H1 (cell line): ENCODE measurements at regions not wholly inside any gene's neighbourhood (a gene's known extent, or its start where the extent isn't known, plus 50 kb on each side); places are given as distances from the start of the nearest gene placed in this dataset.

Experiments used
- CTCF ChIA-PET: fragments of 300-600 bp; sonication (Branson Sonifier 250); formaldehyde crosslinking; loops from one replicate; lab custom pipeline; 2021; ENCODE audit not compliant: partially characterized antibody; lab: Charles Lee
- POLR2A ChIA-PET: fragments of 300-600 bp; sonication (Branson Sonifier 250); formaldehyde crosslinking; loops from one replicate; lab custom pipeline; 2021; ENCODE audit warnings: inconsistent platforms; ENCODE audit not compliant: partially characterized antibody; lab: Charles Lee
- DNase-seq, 2 experiments: peaks; one replicate each; pipeline versions ENCODE4 v3.0.0 to v3.0.0-alpha.2; 2010 to 2022; ENCODE audit warnings: low spot score in 2 of 2, low read depth in 1 of 2, mixed read lengths in 1 of 2
- FAIRE-seq: peaks from 2 replicates; lab custom pipeline; 2011; peaks lifted over from hg19 to GRCh38; lab: Jason Lieb, UNC
- H2AFZ ChIP-seq: 2 replicates; pipeline ENCODE4 v1.8.1; 2012; ENCODE audit warnings: low read length, inconsistent platforms
- H2AK5ac ChIP-seq: 2 replicates; pipeline ENCODE4 v1.6.1; 2013; ENCODE audit warnings: low read depth, low read length
- H2BK120ac ChIP-seq: replicated peaks from 2 replicates; pipeline ENCODE3; 2013; ENCODE audit warnings: low read depth, low read length, inconsistent platforms
- H2BK12ac ChIP-seq: 2 replicates; pipeline ENCODE4 v1.6.1; 2013; ENCODE audit warnings: low read depth, low read length
- H2BK15ac ChIP-seq: 2 replicates; pipeline ENCODE4 v1.6.1; 2013; ENCODE audit warnings: low read length
- H2BK20ac ChIP-seq: 2 replicates; pipeline ENCODE4 v1.6.1; 2013; ENCODE audit warnings: low read length
- H2BK5ac ChIP-seq: 2 replicates; pipeline ENCODE4 v1.6.1; 2013; ENCODE audit warnings: low read depth, low read length
- H3K14ac ChIP-seq: 2 replicates; pipeline ENCODE4 v1.6.1; 2013; ENCODE audit warnings: inconsistent platforms; ENCODE audit not compliant: insufficient read length
- H3K18ac ChIP-seq: 2 replicates; pipeline ENCODE4 v1.6.1; 2013; ENCODE audit warnings: low read length; ENCODE audit errors: extremely low read depth
- H3K23ac ChIP-seq: 2 replicates; pipeline ENCODE4 v1.6.1; 2013; ENCODE audit warnings: inconsistent platforms; ENCODE audit not compliant: insufficient read length
- H3K23me2 ChIP-seq: 2 replicates; pipeline ENCODE4 v1.6.1; 2013; ENCODE audit warnings: low read depth, low read length
- H3K27ac ChIP-seq: 2 replicates; pipeline ENCODE4 v1.6.1; 2011; ENCODE audit warnings: low read depth, low read length, inconsistent platforms
- H3K27me3 ChIP-seq, 4 experiments: replicated peaks in 1 of 4; 1 replicate in 1 of 4; 2 replicates in 3 of 4; pipeline versions ENCODE4 v1.6.1 to v1.8.1; 2011 to 2013; ENCODE audit warnings: low read length in 3 of 4, mild to moderate bottlenecking in 3 of 4, inconsistent platforms in 2 of 4, mixed read lengths in 2 of 4, moderate library complexity in 1 of 4; ENCODE audit not compliant: control insufficient read depth in 3 of 4, insufficient read depth in 3 of 4; ENCODE audit errors: extremely low read depth in 1 of 4
- H3K36me3 ChIP-seq, 4 experiments: 2 replicates each; pipeline versions ENCODE4 v1.6.1 to v1.8.1; 2011 to 2013; ENCODE audit warnings: mild to moderate bottlenecking in 4 of 4, low read length in 3 of 4, moderate library complexity in 2 of 4, control low read depth in 1 of 4, inconsistent platforms in 1 of 4; ENCODE audit not compliant: insufficient read depth in 4 of 4, control insufficient read depth in 2 of 4
- H3K4ac ChIP-seq: replicated peaks from 2 replicates; pipeline ENCODE3; 2013; ENCODE audit warnings: low read length, low read depth, mixed read lengths, inconsistent platforms; ENCODE audit not compliant: insufficient read length
- H3K4me1 ChIP-seq, 4 experiments: replicated peaks in 1 of 4; 1 replicate in 1 of 4; 2 replicates in 3 of 4; pipeline versions ENCODE4 v1.6.1 to v1.8.1; 2011 to 2013; ENCODE audit warnings: low read length in 3 of 4, inconsistent platforms in 2 of 4, mixed read lengths in 1 of 4; ENCODE audit not compliant: insufficient read depth in 4 of 4, control insufficient read depth in 3 of 4
- H3K4me2 ChIP-seq, 2 experiments: 2 replicates each; pipeline versions ENCODE4 v1.6.1 to v1.8.1; 2011 to 2013; ENCODE audit warnings: low read depth in 2 of 2, low read length in 2 of 2, control low read depth in 1 of 2, inconsistent platforms in 1 of 2, mild to moderate bottlenecking in 1 of 2; ENCODE audit not compliant: insufficient read depth in 1 of 2
- H3K4me3 ChIP-seq, 4 experiments: fragments of 200-600, 300-600 bp in 1 of 4; sonication (generic), shearing (Covaris generic), sonication (Bioruptor Twin) in 1 of 4; 2 replicates each; pipeline versions ENCODE4 v1.5.1 to v1.8.1; 2011 to 2016; ENCODE audit warnings: low read length in 4 of 4, low read depth in 3 of 4, control low read depth in 2 of 4, inconsistent platforms in 2 of 4, mild to moderate bottlenecking in 2 of 4, mixed read lengths in 1 of 4, moderate library complexity in 1 of 4; ENCODE audit not compliant: insufficient read depth in 2 of 4; ENCODE audit errors: extremely low read depth in 1 of 4
- H3K56ac ChIP-seq: replicated peaks from 2 replicates; pipeline ENCODE3; 2013; ENCODE audit warnings: low read depth, mild to moderate bottlenecking, mixed read lengths, low read length, inconsistent platforms; ENCODE audit not compliant: insufficient read length
- H3K79me1 ChIP-seq: 2 replicates; pipeline ENCODE4 v1.6.1; 2013; ENCODE audit warnings: low read depth, low read length, control low read depth
- H3K79me2 ChIP-seq, 2 experiments: 2 replicates each; pipeline versions ENCODE4 v1.6.1 to v1.8.1; 2012 to 2013; ENCODE audit warnings: low read length in 2 of 2, mild to moderate bottlenecking in 2 of 2, inconsistent platforms in 1 of 2; ENCODE audit not compliant: insufficient read depth in 2 of 2, control insufficient read depth in 1 of 2
- H3K9ac ChIP-seq, 4 experiments: replicated peaks in 1 of 4; 1 replicate in 1 of 4; 2 replicates in 3 of 4; pipeline versions ENCODE4 v1.6.1 to v1.8.1; 2011 to 2013; ENCODE audit warnings: low read depth in 3 of 4, low read length in 3 of 4, control low read depth in 2 of 4, mild to moderate bottlenecking in 2 of 4, moderate library complexity in 2 of 4, inconsistent platforms in 1 of 4; ENCODE audit errors: extremely low read depth in 1 of 4
- H3K9me3 ChIP-seq, 2 experiments: 2 replicates each; pipeline versions ENCODE4 v1.6.1 to v1.8.1; 2012 to 2013; ENCODE audit warnings: mild to moderate bottlenecking in 2 of 2, moderate library complexity in 2 of 2, control low read depth in 1 of 2, inconsistent platforms in 1 of 2, low read depth in 1 of 2, low read length in 1 of 2, mixed read lengths in 1 of 2; ENCODE audit not compliant: insufficient read depth in 2 of 2
- H4K20me1 ChIP-seq, 2 experiments: replicated peaks in 1 of 2; 2 replicates each; pipeline versions ENCODE3 to v1.8.1; 2011 to 2013; ENCODE audit warnings: inconsistent platforms in 2 of 2, low read length in 2 of 2, mild to moderate bottlenecking in 1 of 2; ENCODE audit not compliant: insufficient read depth in 2 of 2, control insufficient read depth in 1 of 2
- H4K5ac ChIP-seq: 2 replicates; pipeline ENCODE4 v1.6.1; 2013; ENCODE audit warnings: low read length, low read depth, mixed read lengths, inconsistent platforms; ENCODE audit not compliant: insufficient read length
- H4K8ac ChIP-seq: 2 replicates; pipeline ENCODE4 v1.8.0; 2013; ENCODE audit warnings: mild to moderate bottlenecking, moderate library complexity, low read length, inconsistent platforms; ENCODE audit not compliant: insufficient read depth; ENCODE audit errors: extremely low read depth
- H4K91ac ChIP-seq: replicated peaks from 2 replicates; pipeline ENCODE3; 2013; ENCODE audit warnings: low read length, mixed read lengths, inconsistent platforms; ENCODE audit not compliant: insufficient read length
- ASH2L ChIP-seq: fragments of 200-600, 300-600 bp; sonication (generic); IDR thresholded peaks from one replicate; pipeline ENCODE4 v1.7.1; 2017; ENCODE audit warnings: low read length
- ATF2 ChIP-seq: IDR thresholded peaks from 2 replicates; pipeline ENCODE4 v1.6.1; 2012; ENCODE audit warnings: low read length, inconsistent platforms
- CEBPB ChIP-seq: IDR thresholded peaks from 2 replicates; pipeline ENCODE4 v1.6.1; 2012; ENCODE audit warnings: low read depth, low read length
- CTBP2 ChIP-seq: IDR thresholded peaks from 2 replicates; pipeline ENCODE4 v1.7.0; 2011; ENCODE audit warnings: borderline replicate concordance, mild to moderate bottlenecking, moderate library complexity, mixed read lengths, low read length; ENCODE audit not compliant: insufficient read depth, insufficient read length
- E2F6 ChIP-seq: IDR thresholded peaks from 2 replicates; pipeline ENCODE4 v1.6.1; 2012; ENCODE audit warnings: inconsistent platforms
- GABPA ChIP-seq: IDR thresholded peaks from 2 replicates; pipeline ENCODE4 v1.6.1; 2011; ENCODE audit warnings: mild to moderate bottlenecking, low read length, moderate library complexity, borderline replicate concordance; ENCODE audit not compliant: insufficient read depth
- HDAC6 ChIP-seq: IDR thresholded peaks from one replicate; pipeline ENCODE4 v1.7.1; 2012; ENCODE audit warnings: low read depth, mild to moderate bottlenecking, inconsistent platforms, low read length, moderate library complexity
- KDM1A ChIP-seq: fragments of 200-600, 300-600 bp; sonication (generic); IDR thresholded peaks from 2 replicates; pipeline ENCODE4 v1.7.1; 2016; ENCODE audit warnings: mild to moderate bottlenecking, low read length, borderline replicate concordance
- SIX5 ChIP-seq: IDR thresholded peaks from 2 replicates; pipeline ENCODE4 v1.6.1; 2011; ENCODE audit warnings: mild to moderate bottlenecking, low read depth, low read length
- SRF ChIP-seq: IDR thresholded peaks from 2 replicates; pipeline ENCODE4 v1.6.1; 2011; ENCODE audit warnings: mild to moderate bottlenecking, low read depth, low read length, moderate library complexity
- ZNF274 ChIP-seq: IDR thresholded peaks from 2 replicates; pipeline ENCODE4 v1.7.0; 2012; ENCODE audit warnings: low read length, borderline replicate concordance; ENCODE audit errors: extremely low read depth
- WGBS, 2 experiments: shearing (Covaris generic) in 1 of 2; methylation state at CpG; one replicate each; pipeline versions ENCODE4 v1.1.6 to v1.1.7; 2013 to 2015; ENCODE audit warnings: low lambda C conversion rate in 2 of 2, mixed read lengths in 2 of 2, inconsistent platforms in 1 of 2, low coverage in 1 of 2, missing lambda C conversion rate in 1 of 2; ENCODE audit not compliant: insufficient replicate concordance in 2 of 2, insufficient coverage in 1 of 2, insufficient read length in 1 of 2; ENCODE audit errors: extremely low coverage in 1 of 2, missing lambda C conversion rate in 1 of 2; 5-methylcytosine and 5-hydroxymethylcytosine counted together

GRCh38 chr12:34298971-34299801 lies 276.9 kb downstream of the ALG10 start:
- POLR2A ChIA-PET, result no interaction called here
- no peaks in the 10 kb centered on the region for H3K79me1 ChIP-seq
- H2BK20ac ChIP-seq, result no peak overlapping the region
- no peaks in the 10 kb centered on the region for H3K23me2 ChIP-seq
- no peaks in the 10 kb centered on the region for H3K4me1 ChIP-seq
- no peaks in the 10 kb centered on the region for H3K27me3 ChIP-seq
- H2BK5ac ChIP-seq, result no peak overlapping the region
- H4K91ac ChIP-seq, result no peak overlapping the region
- H4K5ac ChIP-seq, result no peak overlapping the region
- no peaks in the 10 kb centered on the region; a peak in 1 of 8 replicates for H3K36me3 ChIP-seq
- no peak overlapping the region for H2BK120ac ChIP-seq
- no peak overlapping the region for H3K27ac ChIP-seq
- no peak overlapping the region for H3K4ac ChIP-seq
- H2BK15ac ChIP-seq, result no peak overlapping the region
- no peak overlapping the region for H3K4me3 ChIP-seq
- H3K56ac ChIP-seq, result no peak overlapping the region
- H4K20me1 ChIP-seq, result no peaks in the 10 kb centered on the region
- no peak overlapping the region for H3K9ac ChIP-seq
- WGBS, 2 experiments, result 82% methylated on average over 30 of the region's 35 CpGs; no CpG with 5 or more reads in 1 of the 2 experiments
- H3K79me2 ChIP-seq, result no peaks in the 10 kb centered on the region
- H3K14ac ChIP-seq, result no peak overlapping the region
- H3K9me3 ChIP-seq, result peaks cover 85 to 100% of the 10 kb centered on the region in 2 experiments
- no peak overlapping the region for H2BK12ac ChIP-seq
- no peak overlapping the region for H3K23ac ChIP-seq
- FAIRE-seq, result no peak
- H2AK5ac ChIP-seq, result no peak overlapping the region
- H3K4me2 ChIP-seq, result no peak overlapping the region
- H4K8ac ChIP-seq, result no peak overlapping the region
- DNase-seq, result no peak
- CTCF ChIA-PET, result no interaction called here
- no peak overlapping the region for H3K18ac ChIP-seq
- no peak overlapping the region for H2AFZ ChIP-seq
- TF ChIP-seq SRF (no peak), ZNF274 (no peak), ATF2 (no peak), SIX5 (no peak), GABPA (no peak), ASH2L (no peak), CTBP2 (no peak), E2F6 (no peak), KDM1A (no peak), HDAC6 (no peak), CEBPB (no peak)
